ENCODE measurements at regions not wholly inside any gene's neighbourhood (a gene's known extent, or its start where the extent isn't known, plus 50 kb on each side); places are given as distances from the start of the nearest gene placed in this dataset.
"Not testable (repeated sequence)": the region's sequence is repeated elsewhere in the genome, so short reads cannot be mapped to it uniquely, and the experiment has no call there.

- no peak for DNase-seq
Observed at GRCh38 chr12:116361414-116362223, 84.1 kb upstream of the MED13L start.

GRCh38 chr12:116365114-116365513, 87.6 kb upstream of the MED13L start:
- no peak for DNase-seq

GRCh38 chr12:116365606-116366455, 88.3 kb upstream of the MED13L start:
- DNase-seq = no peak

GRCh38 chr12:116366456-116366776, 88.9 kb upstream of the MED13L start:
- no peak for DNase-seq

- no peak for DNase-seq
Observed at GRCh38 chr12:116366824-116367223, 89.3 kb upstream of the MED13L start.

- no peak for DNase-seq
Observed at GRCh38 chr12:116368196-116369194, 91.0 kb upstream of the MED13L start.

- DNase-seq = peak; percentile 17
Observed at GRCh38 chr12:116370004-116370404, 92.5 kb upstream of the MED13L start.

GRCh38 chr12:116370886-116371580, 93.5 kb upstream of the MED13L start:
- no peak for DNase-seq

GRCh38 chr12:116372815-116373214, 95.3 kb upstream of the MED13L start:
- DNase-seq = no peak

GRCh38 chr12:116373572-116374206, 96.2 kb upstream of the MED13L start:
- no peak for DNase-seq

GRCh38 chr12:116374207-116374606, 96.7 kb upstream of the MED13L start:
- no peak for DNase-seq

GRCh38 chr12:116375278-116375842, 97.9 kb upstream of the MED13L start:
- no peak for DNase-seq

- no peak for DNase-seq
Observed at GRCh38 chr12:116376354-116377193, 99.1 kb upstream of the MED13L start.

- DNase-seq = not testable (repeated sequence)
Observed at GRCh38 chr12:116377194-116377571, 99.7 kb upstream of the MED13L start.

- DNase-seq = no peak
Observed at GRCh38 chr12:116378002-116378401, 100.5 kb upstream of the MED13L start.

- DNase-seq = no peak
Observed at GRCh38 chr12:116380108-116380507, 102.6 kb upstream of the MED13L start.

- not testable (repeated sequence) for DNase-seq
Observed at GRCh38 chr12:116380740-116381139, 103.2 kb upstream of the MED13L start.

GRCh38 chr12:116381240-116381743, 103.8 kb upstream of the MED13L start:
- no peak for DNase-seq

- DNase-seq = no peak
Observed at GRCh38 chr12:116381744-116382685, 104.5 kb upstream of the MED13L start.

Measured in hematopoietic multipotent progenitor cell treated with erythropoietin and hydrocortisone succinate and interleukin-3 and kit ligand, for 4 days (in vitro differentiated cells).